ENCODE measurements at regions not wholly inside any gene's neighbourhood (a gene's known extent, or its start where the extent isn't known, plus 50 kb on each side); places are given as distances from the start of the nearest gene placed in this dataset.
A peak's percentile ranks its signal among the peaks of the same experiment; 100 is the strongest.
"Not testable (repeated sequence)": the region's sequence is repeated elsewhere in the genome, so short reads cannot be mapped to it uniquely, and the experiment has no call there.

DNA sequence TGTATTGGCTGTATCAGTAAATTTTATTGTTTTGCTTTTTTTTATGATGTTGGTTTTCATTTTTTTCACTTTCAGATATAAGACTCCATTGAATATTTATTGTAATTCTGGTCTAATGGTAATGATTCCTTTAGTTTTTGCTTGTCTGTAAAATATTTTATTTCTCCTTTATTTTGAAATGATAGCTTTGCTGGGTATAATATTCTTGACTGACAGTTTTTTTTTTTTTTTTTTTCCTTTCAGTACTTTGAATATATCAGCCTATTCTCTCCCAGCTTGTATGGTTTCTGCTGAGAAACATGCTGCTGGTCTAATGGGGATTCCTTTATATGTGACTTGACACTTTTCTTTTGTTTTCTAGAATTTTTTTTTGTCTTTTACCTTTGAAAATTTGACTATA is 195.1 kb upstream of the SLC38A2 start:
- Histone ChIP-seq H3K27me3 (replicated peaks; ENCODE audit: insufficient read depth) (no peaks in the 10 kb centered on the region), H3K4me3 (no peak overlapping the region), H3K4me1 (replicated peaks) (no peaks in the 10 kb centered on the region), H3K27ac (no peak overlapping the region), H3K36me3 (no peaks in the 10 kb centered on the region), H3K9me3 (no peaks in the 10 kb centered on the region)
- TF ChIP-seq, protein P1, sequence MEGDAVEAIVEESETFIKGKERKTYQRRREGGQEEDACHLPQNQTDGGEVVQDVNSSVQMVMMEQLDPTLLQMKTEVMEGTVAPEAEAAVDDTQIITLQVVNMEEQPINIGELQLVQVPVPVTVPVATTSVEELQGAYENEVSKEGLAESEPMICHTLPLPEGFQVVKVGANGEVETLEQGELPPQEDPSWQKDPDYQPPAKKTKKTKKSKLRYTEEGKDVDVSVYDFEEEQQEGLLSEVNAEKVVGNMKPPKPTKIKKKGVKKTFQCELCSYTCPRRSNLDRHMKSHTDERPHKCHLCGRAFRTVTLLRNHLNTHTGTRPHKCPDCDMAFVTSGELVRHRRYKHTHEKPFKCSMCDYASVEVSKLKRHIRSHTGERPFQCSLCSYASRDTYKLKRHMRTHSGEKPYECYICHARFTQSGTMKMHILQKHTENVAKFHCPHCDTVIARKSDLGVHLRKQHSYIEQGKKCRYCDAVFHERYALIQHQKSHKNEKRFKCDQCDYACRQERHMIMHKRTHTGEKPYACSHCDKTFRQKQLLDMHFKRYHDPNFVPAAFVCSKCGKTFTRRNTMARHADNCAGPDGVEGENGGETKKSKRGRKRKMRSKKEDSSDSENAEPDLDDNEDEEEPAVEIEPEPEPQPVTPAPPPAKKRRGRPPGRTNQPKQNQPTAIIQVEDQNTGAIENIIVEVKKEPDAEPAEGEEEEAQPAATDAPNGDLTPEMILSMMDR (IDR thresholded peaks at IDR 0.05), result no peak
- TF ChIP-seq POLR2AphosphoS5 (IDR thresholded peaks at IDR 0.05), result no peak
- TF ChIP-seq POLR2A (IDR thresholded peaks at IDR 0.05), result no peak
- intact Hi-C loops (cut with DNase I), result no loop called here
- DNase-seq (ENCODE audit: low spot score), result no peak

- peak overlapping the region in 1 of 2 donors; percentile 15 for H3K27ac ChIP-seq
These were observed 190.2 kb upstream of the SLC38A2 start for GRCh38 chr12:46562625-46563225.

GRCh38 chr12:46561769-46562624 is 189.4 kb upstream of the SLC38A2 start:
- peak overlapping the region in 1 of 2 donors; percentile 15 for H3K27ac ChIP-seq
- intact Hi-C loops (cut with DNase I); H3K4me3 ChIP-seq; H3K27me3 ChIP-seq (replicated peaks; ENCODE audit: insufficient read depth); H3K9me3 ChIP-seq; DNase-seq (ENCODE audit: low spot score); H3K36me3 ChIP-seq; H3K4me1 ChIP-seq (replicated peaks): not testable (repeated sequence)
- 88% methylated on average over 7 of the region's 7 CpGs for WGBS

More at GRCh38 chr12:46562625-46563225, 190.2 kb upstream of the SLC38A2 start:
- 37% methylated on average over 5 of the region's 5 CpGs for WGBS
- DNase-seq (ENCODE audit: low spot score), result peak; percentile 34
- H3K9me3 ChIP-seq, result no peaks in the 10 kb centered on the region
- intact Hi-C loops (cut with DNase I), result no loop called here
- no peak overlapping the region for H3K4me3 ChIP-seq
- H3K27me3 ChIP-seq (replicated peaks; ENCODE audit: insufficient read depth), result no peaks in the 10 kb centered on the region
- TF ChIP-seq, protein P1 (IDR thresholded peaks at IDR 0.05), result no peak
- TF ChIP-seq POLR2AphosphoS5 (IDR thresholded peaks at IDR 0.05), result peak; percentile 77
- TF ChIP-seq POLR2A (IDR thresholded peaks at IDR 0.05), result no peak
- H3K4me1 ChIP-seq (replicated peaks), result no peaks in the 10 kb centered on the region
- no peaks in the 10 kb centered on the region for H3K36me3 ChIP-seq

GRCh38 chr12:46560874-46561273 is 188.3 kb upstream of the SLC38A2 start:
- Histone ChIP-seq H3K4me1 (replicated peaks) (no peaks in the 10 kb centered on the region), H3K4me3 (no peak overlapping the region), H3K36me3 (no peaks in the 10 kb centered on the region), H3K9me3 (no peaks in the 10 kb centered on the region), H3K27ac (no peak overlapping the region), H3K27me3 (replicated peaks; ENCODE audit: insufficient read depth) (no peaks in the 10 kb centered on the region)
- DNase-seq (ENCODE audit: low spot score), result no peak
- TF ChIP-seq POLR2A (IDR thresholded peaks at IDR 0.05), result no peak
- TF ChIP-seq, protein P1 (IDR thresholded peaks at IDR 0.05), result no peak
- TF ChIP-seq POLR2AphosphoS5 (IDR thresholded peaks at IDR 0.05), result no peak
- WGBS, result 81% methylated on average over 1 of the region's 1 CpG
- intact Hi-C loops (cut with DNase I), result no loop called here

GRCh38 chr12:46560089-46560488 is 187.5 kb upstream of the SLC38A2 start:
- H3K9me3 ChIP-seq, result no peaks in the 10 kb centered on the region
- H3K4me1 ChIP-seq (replicated peaks), result no peaks in the 10 kb centered on the region
- TF ChIP-seq, protein P1 (IDR thresholded peaks at IDR 0.05), result no peak
- TF ChIP-seq POLR2AphosphoS5 (IDR thresholded peaks at IDR 0.05) (no peak), POLR2A (IDR thresholded peaks at IDR 0.05) (no peak)
- 55% methylated on average over 2 of the region's 2 CpGs for WGBS
- intact Hi-C loops (cut with DNase I), result no loop called here
- DNase-seq (ENCODE audit: low spot score), result no peak
- no peaks in the 10 kb centered on the region for H3K27me3 ChIP-seq (replicated peaks; ENCODE audit: insufficient read depth)
- peak overlapping the region; percentile 53 to 61 for H3K27ac ChIP-seq
- H3K36me3 ChIP-seq, result no peaks in the 10 kb centered on the region
- H3K4me3 ChIP-seq, result no peak overlapping the region
